ENCODE measurements at regions not wholly inside any gene's neighbourhood (a gene's known extent, or its start where the extent isn't known, plus 50 kb on each side); places are given as distances from the start of the nearest gene placed in this dataset.

DNA sequence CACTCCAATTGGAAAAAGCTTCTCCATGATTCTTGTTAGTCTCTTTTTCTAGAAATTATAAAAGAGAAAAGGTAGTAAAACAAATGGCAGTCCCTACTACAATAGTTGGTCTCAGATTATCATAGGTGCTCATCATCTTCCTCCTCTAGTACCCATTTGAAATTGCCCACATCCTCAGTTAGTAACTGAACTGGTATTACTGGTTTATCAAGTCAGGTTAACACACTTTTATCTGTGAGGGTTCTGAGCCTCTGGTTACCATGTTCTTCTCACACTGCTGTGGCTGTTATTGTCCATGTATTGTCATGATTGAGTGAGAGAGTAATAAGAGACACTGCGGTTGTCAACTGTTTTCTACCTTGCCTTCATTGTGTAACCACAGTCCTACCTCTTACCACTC lies 901.7 kb downstream of the TLE1 start:
- Histone ChIP-seq H3K4me3 (no peak overlapping the region), H3K27me3 (no peaks in the 10 kb centered on the region), H3K4me1 (no peaks in the 10 kb centered on the region), H3K27ac (no peak overlapping the region), H3K36me3 (no peaks in the 10 kb centered on the region), H3K9ac (ENCODE audit: low read depth in 2 of 2, low read length in 2 of 2) (no peak overlapping the region), H3K9me3 (no peaks in the 10 kb centered on the region)
- intact Hi-C loops (cut with DNase I) = no loop called here
- TF ChIP-seq, protein P1, sequence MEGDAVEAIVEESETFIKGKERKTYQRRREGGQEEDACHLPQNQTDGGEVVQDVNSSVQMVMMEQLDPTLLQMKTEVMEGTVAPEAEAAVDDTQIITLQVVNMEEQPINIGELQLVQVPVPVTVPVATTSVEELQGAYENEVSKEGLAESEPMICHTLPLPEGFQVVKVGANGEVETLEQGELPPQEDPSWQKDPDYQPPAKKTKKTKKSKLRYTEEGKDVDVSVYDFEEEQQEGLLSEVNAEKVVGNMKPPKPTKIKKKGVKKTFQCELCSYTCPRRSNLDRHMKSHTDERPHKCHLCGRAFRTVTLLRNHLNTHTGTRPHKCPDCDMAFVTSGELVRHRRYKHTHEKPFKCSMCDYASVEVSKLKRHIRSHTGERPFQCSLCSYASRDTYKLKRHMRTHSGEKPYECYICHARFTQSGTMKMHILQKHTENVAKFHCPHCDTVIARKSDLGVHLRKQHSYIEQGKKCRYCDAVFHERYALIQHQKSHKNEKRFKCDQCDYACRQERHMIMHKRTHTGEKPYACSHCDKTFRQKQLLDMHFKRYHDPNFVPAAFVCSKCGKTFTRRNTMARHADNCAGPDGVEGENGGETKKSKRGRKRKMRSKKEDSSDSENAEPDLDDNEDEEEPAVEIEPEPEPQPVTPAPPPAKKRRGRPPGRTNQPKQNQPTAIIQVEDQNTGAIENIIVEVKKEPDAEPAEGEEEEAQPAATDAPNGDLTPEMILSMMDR (IDR thresholded peaks at IDR 0.05) = no peak
- no peak for DNase-seq

DNA sequence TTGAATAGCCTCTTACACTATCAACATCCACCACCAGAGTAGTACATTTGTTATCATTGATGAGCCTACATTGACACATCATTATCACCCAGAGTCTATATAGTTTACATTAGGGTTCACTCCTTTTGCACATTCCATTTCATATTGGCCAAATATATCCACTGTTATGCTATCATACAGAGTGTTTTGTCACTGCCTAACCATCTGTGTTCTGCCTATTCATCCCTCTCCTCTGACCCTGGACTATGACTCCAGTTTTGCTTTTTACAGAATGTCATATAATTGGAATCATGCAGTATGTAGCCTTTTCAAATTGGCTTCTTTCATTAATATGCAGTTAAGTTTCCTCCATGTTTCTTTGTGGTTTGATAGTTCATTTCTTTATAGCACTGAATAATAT lies 904.7 kb downstream of the TLE1 start:
- DNase-seq = no peak
- TF ChIP-seq, protein P1 (IDR thresholded peaks at IDR 0.05) = no peak
- no peaks in the 10 kb centered on the region for H3K4me1 ChIP-seq
- no peak overlapping the region for H3K27ac ChIP-seq
- H3K4me3 ChIP-seq = no peak overlapping the region
- H3K27me3 ChIP-seq = no peaks in the 10 kb centered on the region
- H3K9me3 ChIP-seq = no peaks in the 10 kb centered on the region
- H3K9ac ChIP-seq (ENCODE audit: low read depth in 2 of 2, low read length in 2 of 2) = no peak overlapping the region
- intact Hi-C loops (cut with DNase I) = no loop called here
- no peaks in the 10 kb centered on the region for H3K36me3 ChIP-seq

DNA sequence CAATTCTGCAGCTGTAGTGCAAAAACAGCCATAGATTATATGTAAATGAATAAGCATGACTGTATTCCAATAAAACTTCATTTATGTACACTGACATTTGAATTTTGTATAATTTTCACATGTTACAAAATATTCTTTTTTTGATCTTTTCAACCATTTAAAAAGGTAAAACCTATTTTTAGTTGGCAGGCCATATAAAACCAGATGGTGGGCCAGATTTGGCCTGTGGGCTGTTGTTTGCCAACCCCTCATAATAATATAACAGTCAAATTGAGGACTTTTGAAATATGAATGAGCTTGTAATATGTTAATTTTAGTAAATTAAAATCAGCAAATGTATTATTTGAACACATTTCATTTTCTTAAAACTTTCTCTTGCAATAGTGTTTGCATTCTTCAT lies 913.4 kb downstream of the TLE1 start:
- Histone ChIP-seq H3K9ac (ENCODE audit: low read depth in 2 of 2, low read length in 2 of 2) (no peak overlapping the region), H3K36me3 (no peaks in the 10 kb centered on the region), H3K4me3 (no peak overlapping the region), H3K27me3 (no peaks in the 10 kb centered on the region), H3K9me3 (no peaks in the 10 kb centered on the region), H3K4me1 (no peaks in the 10 kb centered on the region), H3K27ac (no peak overlapping the region)
- intact Hi-C loops (cut with DNase I) = no loop called here
- TF ChIP-seq, protein P1 (IDR thresholded peaks at IDR 0.05) = no peak
- DNase-seq = no peak

DNA sequence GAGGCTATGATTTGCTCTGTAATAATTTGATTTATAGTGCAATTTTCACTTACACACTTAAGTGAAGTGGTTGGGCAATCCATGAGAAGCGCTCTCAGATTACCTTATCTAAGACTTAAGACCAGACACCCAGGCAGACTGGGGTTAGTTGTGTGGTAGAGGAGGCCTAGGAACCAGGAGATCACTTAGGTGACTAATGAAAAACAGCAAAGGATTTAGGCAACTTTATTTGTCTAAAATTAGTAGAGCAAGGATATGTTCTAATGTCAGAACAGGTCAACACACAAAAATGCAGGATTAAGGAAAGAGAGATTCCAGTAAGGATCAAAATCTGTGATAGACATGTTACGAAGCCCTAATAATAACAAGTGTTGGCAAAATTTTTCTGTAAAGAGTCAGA lies 913.8 kb downstream of the TLE1 start:
- Histone ChIP-seq H3K27ac (no peak overlapping the region), H3K36me3 (no peaks in the 10 kb centered on the region), H3K9me3 (no peaks in the 10 kb centered on the region), H3K27me3 (no peaks in the 10 kb centered on the region), H3K4me1 (no peaks in the 10 kb centered on the region), H3K4me3 (no peak overlapping the region), H3K9ac (ENCODE audit: low read depth in 2 of 2, low read length in 2 of 2) (no peak overlapping the region)
- intact Hi-C loops (cut with DNase I) = no loop called here
- DNase-seq = no peak
- TF ChIP-seq, protein P1 (IDR thresholded peaks at IDR 0.05) = no peak

DNA sequence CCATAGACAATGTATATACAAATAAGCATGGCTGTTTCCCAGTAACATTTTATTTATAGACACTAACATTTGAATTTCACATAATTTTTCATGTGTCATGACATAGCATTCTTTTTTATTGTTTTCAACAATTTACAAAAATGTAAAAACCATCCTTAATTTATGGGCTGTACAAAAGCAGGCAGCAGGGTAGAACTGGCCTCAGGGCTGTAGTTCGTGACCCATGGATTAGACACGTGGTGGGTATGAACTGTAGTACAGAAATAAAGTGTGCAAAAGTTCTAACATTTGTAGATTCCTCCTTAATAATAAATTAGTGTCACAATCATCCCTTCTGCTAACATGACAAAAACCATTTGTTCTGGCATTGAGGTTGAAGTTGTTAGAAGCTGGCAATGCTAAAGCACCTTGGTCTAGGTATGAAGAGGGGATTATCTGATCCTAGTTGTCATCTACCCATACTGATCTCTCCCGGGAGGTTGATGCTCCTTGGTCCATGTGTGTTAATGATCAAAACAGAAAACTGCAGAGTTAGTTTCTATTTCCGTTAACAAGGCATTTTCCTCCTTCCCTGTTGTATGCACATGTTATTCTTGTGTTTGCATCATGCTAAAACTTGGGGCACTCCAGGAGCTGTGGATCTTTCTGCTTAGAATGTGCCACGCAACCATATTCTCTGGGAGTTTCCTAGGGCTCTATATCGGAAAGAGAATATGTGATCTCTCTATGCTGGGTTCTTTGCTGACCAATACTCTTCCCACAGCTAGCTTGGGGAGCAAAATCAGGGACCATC lies 917.6 kb downstream of the TLE1 start:
- no peaks in the 10 kb centered on the region for H3K4me1 ChIP-seq

More for the DNA sequence above, 917.6 kb downstream of the TLE1 start:
- no peak for DNase-seq
- TF ChIP-seq, protein P1 (IDR thresholded peaks at IDR 0.05) = no peak
- H3K27ac ChIP-seq = no peak overlapping the region
- no peaks in the 10 kb centered on the region for H3K9me3 ChIP-seq
- H3K9ac ChIP-seq (ENCODE audit: low read depth in 2 of 2, low read length in 2 of 2) = no peak overlapping the region
- intact Hi-C loops (cut with DNase I) = no loop called here
- no peaks in the 10 kb centered on the region for H3K36me3 ChIP-seq
- H3K27me3 ChIP-seq = no peaks in the 10 kb centered on the region
- no peak overlapping the region for H3K4me3 ChIP-seq
